Transverse colon (tissue), 4 donors: ENCODE measurements at regions not wholly inside any gene's neighbourhood (a gene's known extent, or its start where the extent isn't known, plus 50 kb on each side); places are given as distances from the start of the nearest gene placed in this dataset.
"Not testable (repeated sequence)": the region's sequence is repeated elsewhere in the genome, so short reads cannot be mapped to it uniquely, and the experiment has no call there.

ENCODE experiments used
- DNase-seq: peaks from one replicate; pipeline ENCODE4 v3.0.0-alpha.2; 2019
- H3K27ac ChIP-seq, 4 donors: fragments of 200-600 bp; sonication (generic); 2 replicates each; pipeline ENCODE4 v1.5.1; 2016 to 2018; ENCODE audit warnings: inconsistent platforms in 4 of 4
- H3K27me3 ChIP-seq: fragments of 200-600 bp; sonication (generic); 2 replicates; pipeline ENCODE4 v1.5.1; 2017; ENCODE audit warnings: inconsistent platforms
- H3K36me3 ChIP-seq, 4 donors: fragments of 200-600 bp; sonication (generic); 2 replicates each; pipeline ENCODE4 v1.5.1; 2017 to 2019; ENCODE audit warnings: inconsistent platforms in 4 of 4
- H3K4me1 ChIP-seq, 4 donors: fragments of 200-600 bp; sonication (generic); 2 replicates each; pipeline ENCODE4 v1.5.1; 2017 to 2020; ENCODE audit warnings: inconsistent platforms in 4 of 4
- H3K4me3 ChIP-seq, 4 donors: fragments of 200-600 bp; sonication (generic); 1 replicate in 1 of 4; 2 replicates in 3 of 4; pipeline versions ENCODE4 v1.5.1 to v1.6.1; 2017 to 2019; ENCODE audit warnings: inconsistent platforms in 4 of 4
- H3K9me3 ChIP-seq, 2 donors: fragments of 200-600 bp; sonication (generic); 2 replicates each; pipeline ENCODE4 v1.5.1; 2017 to 2019; ENCODE audit warnings: inconsistent platforms in 2 of 2
- CTCF ChIP-seq, 5 experiments: fragments of 200-600 bp in 3 of 5; fragments of 450-650 bp in 2 of 5; sonication (generic) in 3 of 5; IDR thresholded peaks; 1 replicate in 2 of 5; 2 replicates in 3 of 5; pipeline ENCODE4 v1.5.1; 2016 to 2017; ENCODE audit warnings: antibody characterized with exemption in 5 of 5, inconsistent platforms in 3 of 5, mild to moderate bottlenecking in 2 of 5, moderate library complexity in 1 of 5
- EP300 ChIP-seq: sonication (generic); formaldehyde crosslinking; IDR thresholded peaks from one replicate; pipeline ENCODE4 v1.6.1; 2017; ENCODE audit warnings: antibody characterized with exemption, low read depth
- POLR2A ChIP-seq: fragments of 450-650 bp; IDR thresholded peaks from one replicate; pipeline ENCODE4 v1.6.1; 2016; ENCODE audit warnings: antibody characterized with exemption, mild to moderate bottlenecking, moderate library complexity
- POLR2AphosphoS5 ChIP-seq, 3 donors: sonication (generic); formaldehyde crosslinking; IDR thresholded peaks; one replicate each; pipeline ENCODE4 v1.6.1; 2016; ENCODE audit warnings: antibody characterized with exemption in 3 of 3
- WGBS, 2 donors: methylation state at CpG; one replicate each; pipeline ENCODE4 v1.1.5; 2018; ENCODE audit warnings: low coverage in 1 of 2; 5-methylcytosine and 5-hydroxymethylcytosine counted together
- in situ Hi-C, 4 donors: fragments of 200-750 bp; cut with MboI; loops; one replicate each; pipeline versions ENCODE4 v1.15.0 to v1.15.1; 2017; ENCODE audit warnings: low sequenced_read_pairs in 3 of 4, low pct_ligation_motif_present in 1 of 4, low pct_unique_long_range_greater_than_20kb in 1 of 4
- intact Hi-C: fragments of 100-400 bp; cut with DNase I; formaldehyde crosslinking; loops from one replicate; pipeline ENCODE4 v1.15.1; 2023; ENCODE audit warnings: low total_unique reads

GRCh38 chr2:21890716-21891115 lies 766.9 kb downstream of the TDRD15 start:
- intact Hi-C loops (no loop called here), in situ Hi-C loops (no loop called here)
- Histone ChIP-seq H3K27ac (no peak overlapping the region), H3K36me3 (no peaks in the 10 kb centered on the region), H3K4me1 (no peaks in the 10 kb centered on the region), H3K9me3 (no peaks in the 10 kb centered on the region), H3K27me3 (no peaks in the 10 kb centered on the region), H3K4me3 (no peak overlapping the region)
- TF ChIP-seq POLR2AphosphoS5 (IDR thresholded peaks at IDR 0.05): no peak
- TF ChIP-seq POLR2A: no peak
- no peak for TF ChIP-seq EP300
- no peak for TF ChIP-seq CTCF (IDR thresholded peaks at IDR 0.05)
- WGBS, 2 donors: 64 to 79% methylated on average over 5 to 6 of the region's 6 CpGs
- DNase-seq: no peak

- intact Hi-C loops (no loop called here), in situ Hi-C loops (no loop called here)
- WGBS, 2 donors: 60 to 68% methylated on average over 4 to 5 of the region's 5 CpGs
- no peak for TF ChIP-seq CTCF (IDR thresholded peaks at IDR 0.05)
- no peak for TF ChIP-seq EP300
- TF ChIP-seq POLR2A: no peak
- TF ChIP-seq POLR2AphosphoS5 (IDR thresholded peaks at IDR 0.05): no peak
- no peak overlapping the region for H3K27ac ChIP-seq
- no peaks in the 10 kb centered on the region for H3K9me3 ChIP-seq
- no peaks in the 10 kb centered on the region for H3K4me1 ChIP-seq
- H3K36me3 ChIP-seq: no peaks in the 10 kb centered on the region
- no peak for DNase-seq
- H3K4me3 ChIP-seq: no peak overlapping the region
- no peaks in the 10 kb centered on the region for H3K27me3 ChIP-seq
Observed at GRCh38 chr2:21891191-21891590, 767.4 kb downstream of the TDRD15 start.

- Histone ChIP-seq H3K9me3 (no peaks in the 10 kb centered on the region), H3K4me1 (no peaks in the 10 kb centered on the region), H3K27ac (no peak overlapping the region), H3K36me3 (no peaks in the 10 kb centered on the region), H3K4me3 (no peak overlapping the region), H3K27me3 (no peaks in the 10 kb centered on the region)
- in situ Hi-C loops: no loop called here
- DNase-seq: no peak
- 86 to 100% methylated on average over 2 to 8 of the region's 8 CpGs for WGBS, 2 donors
- TF ChIP-seq CTCF (IDR thresholded peaks at IDR 0.05): no peak
- TF ChIP-seq POLR2A: no peak
- TF ChIP-seq EP300: no peak
- no peak for TF ChIP-seq POLR2AphosphoS5 (IDR thresholded peaks at IDR 0.05)
- intact Hi-C loops: no loop called here
Observed at GRCh38 chr2:21892140-21892539, 768.4 kb downstream of the TDRD15 start.

- Histone ChIP-seq H3K9me3 (no peaks in the 10 kb centered on the region), H3K27me3 (no peaks in the 10 kb centered on the region), H3K36me3 (no peaks in the 10 kb centered on the region), H3K4me1 (no peaks in the 10 kb centered on the region), H3K27ac (no peak overlapping the region), H3K4me3 (no peak overlapping the region)
- no peak for TF ChIP-seq POLR2AphosphoS5 (IDR thresholded peaks at IDR 0.05)
- no peak for TF ChIP-seq POLR2A
- TF ChIP-seq EP300: no peak
- no peak for TF ChIP-seq CTCF (IDR thresholded peaks at IDR 0.05)
- intact Hi-C loops: no loop called here
- no peak for DNase-seq
- WGBS, 2 donors: 78 to 80% methylated on average over 5 of the region's 5 CpGs
- in situ Hi-C loops: no loop called here
Observed at GRCh38 chr2:21895200-21895599, 771.4 kb downstream of the TDRD15 start.

- intact Hi-C loops, H3K4me3 ChIP-seq, H3K36me3 ChIP-seq, H3K9me3 ChIP-seq, in situ Hi-C loops, H3K4me1 ChIP-seq, H3K27ac ChIP-seq, H3K27me3 ChIP-seq, DNase-seq: not testable (repeated sequence)
- 86 to 93% methylated on average over 1 to 26 of the region's 26 CpGs for WGBS, 2 donors
Observed at GRCh38 chr2:21908712-21909380, 785.1 kb downstream of the TDRD15 start.
